ENCODE measurements at regions not wholly inside any gene's neighbourhood (a gene's known extent, or its start where the extent isn't known, plus 50 kb on each side); places are given as distances from the start of the nearest gene placed in this dataset.

DNA sequence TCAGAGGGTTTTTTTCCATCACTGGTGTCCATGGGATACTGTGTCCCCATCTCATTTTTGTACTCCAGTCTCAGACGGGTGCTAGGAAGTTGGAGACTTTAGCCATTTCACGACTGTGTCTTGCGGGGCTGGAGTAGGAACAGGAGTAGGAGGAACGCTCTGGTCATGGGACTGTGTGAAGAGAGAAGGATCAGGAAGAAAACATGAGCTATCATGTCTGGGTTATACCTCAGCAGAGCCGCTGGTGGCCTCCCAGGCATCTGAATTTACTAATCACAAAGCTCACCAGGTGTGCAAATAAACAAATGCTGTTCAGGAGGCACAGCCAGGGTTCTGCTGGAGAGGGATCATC lies 225.4 kb downstream of the SEC14L1 start:
- DNase-seq: no peak

DNA sequence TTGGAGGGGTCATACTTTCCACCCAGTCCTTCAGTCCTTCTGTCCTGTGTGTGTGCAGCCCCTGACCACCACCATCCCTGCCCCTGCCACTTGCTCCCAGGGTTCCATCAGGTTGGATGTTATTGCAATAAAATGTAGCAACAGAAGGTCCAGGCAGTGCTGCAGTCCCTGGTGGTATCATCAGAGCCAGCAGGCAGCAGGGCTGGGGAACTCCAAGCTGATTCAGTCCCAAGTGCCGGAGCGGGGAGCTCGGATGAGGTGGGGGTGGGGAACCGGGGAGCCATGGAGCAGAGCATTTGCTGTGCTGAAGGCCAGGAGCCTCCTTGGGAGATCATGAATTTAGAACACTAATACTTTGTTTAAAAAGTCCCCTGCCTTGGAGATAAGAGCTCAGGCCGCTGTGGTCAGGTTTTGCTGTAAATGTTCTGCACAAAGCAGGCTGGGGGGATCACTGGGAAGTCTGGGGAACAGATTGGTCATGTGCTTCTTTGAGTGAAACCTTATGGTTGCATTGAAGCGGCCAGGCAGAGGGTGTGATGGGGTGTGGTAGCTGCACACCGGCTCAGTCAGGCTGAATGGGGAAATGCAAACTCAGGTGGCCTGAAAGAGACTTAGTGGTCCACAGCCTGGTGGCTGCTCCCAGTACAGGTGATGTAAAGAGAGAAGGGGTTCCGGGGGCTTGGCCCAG lies 225.9 kb downstream of the SEC14L1 start:
- no peak for DNase-seq

DNA sequence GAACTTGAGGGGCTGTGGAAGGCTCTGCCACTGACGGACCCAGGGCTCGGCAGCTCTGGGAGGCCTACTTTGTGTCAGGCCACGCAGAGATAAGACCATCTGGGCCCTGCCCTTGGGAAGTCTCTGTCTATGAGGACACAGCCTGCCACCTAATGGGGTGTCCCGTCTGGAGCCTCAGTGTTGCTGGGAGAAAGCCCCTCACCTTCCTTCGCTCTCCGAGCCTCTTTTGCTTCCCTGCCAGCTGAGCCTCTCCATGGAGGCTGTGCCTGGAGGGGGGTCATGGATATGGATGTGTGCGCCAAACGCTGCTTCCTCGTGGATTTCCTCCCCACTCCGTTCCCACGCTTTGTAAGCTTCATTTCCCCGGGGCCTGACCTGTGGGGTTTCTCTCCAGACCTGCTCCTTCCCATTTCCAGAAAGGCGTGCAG lies 228.8 kb downstream of the SEC14L1 start:
- DNase-seq: no peak

DNA sequence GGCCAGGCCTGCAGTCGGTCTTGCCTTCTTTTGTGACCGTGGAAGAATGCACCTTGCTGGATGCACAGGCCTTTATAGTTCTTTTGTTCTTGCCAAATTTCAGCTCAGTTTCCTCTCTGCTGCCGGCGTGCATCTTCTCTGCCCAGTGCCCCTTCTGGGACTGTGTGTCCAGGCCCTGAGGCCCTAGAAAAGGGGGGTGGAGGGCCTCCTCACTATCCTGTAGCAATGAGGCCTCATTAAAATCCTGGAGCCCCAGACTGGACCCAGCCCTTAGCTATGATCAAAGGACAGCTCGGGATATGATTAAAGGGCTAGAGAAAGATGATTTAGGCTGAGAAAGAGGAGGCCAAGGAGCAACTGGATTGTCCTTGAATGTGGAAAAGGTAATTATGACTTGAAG lies 229.8 kb downstream of the SEC14L1 start:
- no peak for DNase-seq

DNA sequence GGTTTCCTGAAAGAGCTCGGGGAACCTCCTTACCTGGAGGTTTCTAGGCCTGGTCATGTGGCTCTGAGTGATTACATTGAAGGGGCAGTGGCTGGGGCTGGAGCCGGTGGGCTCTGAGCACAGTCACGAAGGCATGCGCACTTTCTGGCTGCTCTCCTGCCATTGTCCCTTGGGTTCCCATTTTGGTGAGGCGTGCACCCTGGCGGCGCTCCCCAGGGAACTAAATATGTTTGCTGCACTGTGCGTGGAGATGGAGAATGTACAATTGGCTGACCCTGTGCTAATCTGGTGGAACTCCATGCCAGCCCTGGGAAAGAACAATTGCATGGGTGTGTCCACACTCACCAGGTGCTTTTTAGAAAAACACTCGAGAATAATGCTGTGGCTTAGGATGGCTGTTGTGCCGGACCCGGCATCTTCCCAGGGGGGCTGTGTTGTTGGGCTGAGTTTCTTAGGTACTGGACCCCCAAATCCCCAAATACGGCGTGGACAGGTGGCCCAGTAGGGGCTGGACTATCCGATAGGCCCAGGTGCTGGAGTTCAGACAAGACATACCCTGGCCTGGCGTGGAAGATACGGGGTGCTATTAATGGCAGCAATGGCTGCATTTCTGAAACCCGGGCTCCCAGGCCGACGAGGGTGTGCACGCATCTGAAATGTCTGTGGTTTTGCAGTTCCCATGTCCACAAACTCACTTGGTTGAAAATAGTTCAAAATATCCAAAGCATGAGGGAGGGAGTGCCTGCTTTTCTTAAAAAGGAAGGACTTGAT lies 230.5 kb downstream of the SEC14L1 start:
- DNase-seq: no peak

DNA sequence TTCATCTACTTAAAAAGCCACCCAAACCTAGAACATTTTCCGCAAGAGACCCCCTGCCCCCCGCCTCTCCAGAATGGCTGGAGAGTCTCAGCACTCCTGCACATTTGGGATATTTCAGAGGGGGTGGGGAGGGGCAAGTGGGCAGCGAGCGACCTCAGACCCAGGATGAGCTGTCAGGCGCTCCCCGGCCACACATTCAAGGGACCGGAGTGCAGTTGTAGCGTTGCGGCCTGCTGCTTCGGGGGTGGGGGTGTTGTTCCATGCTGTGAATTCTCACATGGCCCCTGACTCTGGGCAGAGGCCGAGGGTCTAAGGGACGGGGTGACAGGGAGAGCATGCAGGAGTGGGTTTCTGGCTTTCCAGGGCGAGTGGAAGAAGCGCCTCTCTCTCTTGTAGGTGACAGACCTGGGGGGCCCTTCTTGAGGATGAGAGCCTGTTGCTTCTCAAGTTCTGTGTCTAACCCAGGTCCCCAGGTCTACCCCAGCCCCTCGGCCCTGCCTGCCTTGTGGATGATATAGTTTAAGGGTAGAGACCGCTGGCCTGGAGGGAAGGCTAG lies 231.2 kb downstream of the SEC14L1 start:
- no peak for DNase-seq

DNA sequence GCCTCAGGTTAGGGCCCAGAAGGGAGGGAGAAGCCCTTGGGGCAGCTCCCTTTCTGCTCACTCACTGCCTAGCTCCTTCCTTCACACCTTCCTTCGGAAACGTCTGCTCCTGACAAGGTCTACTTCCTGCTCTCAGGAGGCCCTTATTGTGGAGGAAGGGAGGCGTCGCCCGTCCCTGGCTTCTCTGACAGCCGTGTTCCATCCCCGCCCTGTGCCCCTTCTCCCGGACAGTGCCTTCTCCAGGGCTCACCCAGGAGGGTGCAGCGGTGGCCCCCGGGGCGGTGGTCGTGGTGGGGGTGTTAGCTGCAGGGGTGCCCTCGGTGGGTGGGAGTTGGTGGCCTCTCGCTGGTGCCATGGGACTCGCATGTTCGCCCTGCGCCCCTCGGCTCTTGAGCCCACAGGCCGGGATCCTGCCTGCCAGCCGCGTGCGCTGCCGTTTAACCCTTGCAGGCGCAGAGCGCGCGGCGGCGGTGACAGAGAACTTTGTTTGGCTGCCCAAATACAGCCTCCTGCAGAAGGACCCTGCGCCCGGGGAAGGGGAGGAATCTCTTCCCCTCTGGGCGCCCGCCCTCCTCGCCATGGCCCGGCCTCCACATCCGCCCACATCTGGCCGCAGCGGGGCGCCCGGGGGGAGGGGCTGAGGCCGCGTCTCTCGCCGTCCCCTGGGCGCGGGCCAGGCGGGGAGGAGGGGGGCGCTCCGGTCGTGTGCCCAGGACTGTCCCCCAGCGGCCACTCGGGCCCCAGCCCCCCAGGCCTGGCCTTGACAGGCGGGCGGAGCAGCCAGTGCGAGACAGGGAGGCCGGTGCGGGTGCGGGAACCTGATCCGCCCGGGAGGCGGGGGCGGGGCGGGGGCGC lies 231.9 kb downstream of the SEC14L1 start:
- DNase-seq: peak; percentile 71

DNA sequence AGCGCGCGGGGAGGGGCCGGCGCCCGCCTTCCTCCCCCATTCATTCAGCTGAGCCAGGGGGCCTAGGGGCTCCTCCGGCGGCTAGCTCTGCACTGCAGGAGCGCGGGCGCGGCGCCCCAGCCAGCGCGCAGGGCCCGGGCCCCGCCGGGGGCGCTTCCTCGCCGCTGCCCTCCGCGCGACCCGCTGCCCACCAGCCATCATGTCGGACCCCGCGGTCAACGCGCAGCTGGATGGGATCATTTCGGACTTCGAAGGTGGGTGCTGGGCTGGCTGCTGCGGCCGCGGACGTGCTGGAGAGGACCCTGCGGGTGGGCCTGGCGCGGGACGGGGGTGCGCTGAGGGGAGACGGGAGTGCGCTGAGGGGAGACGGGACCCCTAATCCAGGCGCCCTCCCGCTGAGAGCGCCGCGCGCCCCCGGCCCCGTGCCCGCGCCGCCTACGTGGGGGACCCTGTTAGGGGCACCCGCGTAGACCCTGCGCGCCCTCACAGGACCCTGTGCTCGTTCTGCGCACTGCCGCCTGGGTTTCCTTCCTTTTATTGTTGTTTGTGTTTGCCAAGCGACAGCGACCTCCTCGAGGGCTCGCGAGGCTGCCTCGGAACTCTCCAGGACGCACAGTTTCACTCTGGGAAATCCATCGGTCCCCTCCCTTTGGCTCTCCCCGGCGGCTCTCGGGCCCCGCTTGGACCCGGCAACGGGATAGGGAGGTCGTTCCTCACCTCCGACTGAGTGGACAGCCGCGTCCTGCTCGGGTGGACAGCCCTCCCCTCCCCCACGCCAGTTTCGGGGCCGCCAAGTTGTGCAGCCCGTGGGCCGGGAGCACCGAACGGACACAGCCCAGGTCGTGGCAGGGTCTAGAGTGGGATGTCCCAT lies 232.8 kb downstream of the SEC14L1 start:
- no peak for DNase-seq

DNA sequence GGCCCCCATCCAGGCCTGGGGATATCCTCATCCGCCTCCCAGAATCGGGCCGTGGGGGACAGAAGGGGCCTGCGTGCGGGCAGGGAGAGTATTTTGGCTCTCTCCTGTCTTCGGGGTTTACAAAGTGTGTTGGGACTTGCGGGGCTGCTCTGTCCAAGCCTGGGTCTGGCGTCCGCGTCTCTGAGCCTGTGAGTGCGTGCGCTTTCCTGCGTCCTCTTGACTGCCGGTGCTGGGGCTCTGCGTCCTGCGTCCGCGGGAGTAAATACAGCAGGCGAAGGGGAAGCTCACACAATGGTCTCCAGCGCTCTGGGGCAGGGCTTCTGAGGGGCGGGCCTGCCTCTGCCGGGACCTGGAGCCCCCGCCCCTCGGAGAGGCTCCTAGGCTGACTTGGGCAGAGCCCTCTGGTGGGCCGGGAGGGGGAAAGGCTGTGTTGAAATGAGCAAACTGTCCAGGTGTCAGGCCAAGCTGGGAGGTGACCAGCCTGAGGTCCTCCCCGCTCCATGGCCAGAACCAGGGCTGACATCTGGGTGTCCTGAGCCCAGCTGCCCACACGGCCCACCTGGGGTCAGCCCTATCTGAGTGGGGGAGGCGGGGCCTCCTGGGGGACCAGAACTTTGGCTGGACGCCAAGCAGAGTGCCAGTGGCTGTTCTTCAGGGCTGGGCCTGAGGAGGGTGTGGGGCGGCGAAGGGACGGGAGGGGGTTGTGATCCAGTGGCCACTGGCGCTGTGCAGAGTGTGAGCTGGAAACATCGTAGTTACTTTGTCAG lies 233.6 kb downstream of the SEC14L1 start:
- DNase-seq: peak; percentile 71

DNA sequence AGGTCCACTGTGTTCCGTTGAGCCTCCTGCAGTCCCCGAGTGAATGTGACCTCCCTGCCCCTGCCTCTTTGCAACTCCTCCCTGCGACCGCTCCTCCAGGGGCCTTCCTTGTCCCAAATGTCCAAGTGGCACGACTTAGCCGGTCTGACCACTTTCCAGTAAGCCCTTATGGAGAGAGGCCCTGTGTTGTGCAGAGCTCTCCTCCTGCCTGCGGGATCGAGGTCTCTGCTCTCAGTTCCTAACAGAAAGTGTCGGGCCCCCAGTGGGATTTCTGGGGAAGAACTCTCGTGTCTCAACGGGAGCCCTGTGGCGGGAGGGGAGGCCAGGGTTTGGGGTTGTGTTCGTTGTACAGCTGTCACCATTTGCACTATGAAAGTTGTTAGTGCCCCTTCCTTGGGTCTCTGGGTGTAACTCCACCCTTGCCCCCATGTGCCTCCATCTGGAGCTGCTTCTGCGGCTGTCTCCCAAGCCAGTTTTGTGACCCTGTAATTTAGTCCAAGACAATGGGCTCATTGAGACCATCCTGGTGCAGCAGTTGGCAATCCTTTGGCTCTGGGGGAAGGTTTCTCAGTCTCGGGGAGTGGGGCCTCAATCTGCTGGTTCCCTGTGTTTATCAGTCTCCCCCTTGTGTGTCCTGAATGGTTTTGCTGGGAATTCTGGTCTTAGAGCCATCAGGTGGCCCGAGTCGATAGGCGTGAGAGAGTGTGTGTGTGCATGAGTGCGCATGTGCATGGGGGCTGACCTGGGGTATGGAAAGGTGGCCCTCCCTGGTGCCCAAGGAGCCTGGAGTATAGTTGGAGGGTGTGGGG lies 234.5 kb downstream of the SEC14L1 start:
- DNase-seq: no peak

DNA sequence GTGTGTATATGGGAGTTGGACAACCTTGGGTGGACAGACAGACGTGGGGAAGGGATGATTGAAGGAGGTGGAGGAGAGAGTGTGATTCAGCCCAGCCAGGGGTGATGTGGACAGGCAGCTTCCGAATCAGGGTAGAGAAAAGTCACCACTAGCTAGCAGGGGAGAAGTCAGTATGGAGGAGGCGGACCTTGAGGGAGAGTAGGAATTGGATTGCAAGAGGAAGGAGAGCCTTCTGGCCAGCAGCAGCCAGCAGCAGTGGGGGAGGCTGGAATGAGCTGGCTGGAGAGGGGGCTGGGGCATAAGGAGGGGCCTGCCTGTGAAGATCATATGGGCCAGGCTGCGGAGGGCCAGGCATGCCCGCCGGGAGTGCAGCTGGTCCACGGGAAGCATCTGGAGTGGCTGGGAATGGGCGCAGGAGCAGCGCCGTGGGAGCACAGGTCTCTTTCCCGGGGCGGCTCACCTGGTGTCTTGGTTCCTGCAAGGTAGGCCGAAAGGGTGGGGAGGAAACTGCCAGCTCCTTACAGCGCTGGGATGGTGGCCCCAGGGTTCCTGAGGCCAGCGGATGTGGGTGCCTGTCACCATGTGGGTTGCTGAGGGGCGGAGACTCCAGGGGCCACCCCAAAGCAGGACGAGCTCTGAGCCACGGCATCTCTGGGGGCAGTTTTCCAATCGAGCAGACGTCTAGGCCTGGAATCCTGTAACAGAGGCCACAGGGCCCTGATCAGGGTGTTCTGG lies 235.3 kb downstream of the SEC14L1 start:
- DNase-seq: no peak

DNA sequence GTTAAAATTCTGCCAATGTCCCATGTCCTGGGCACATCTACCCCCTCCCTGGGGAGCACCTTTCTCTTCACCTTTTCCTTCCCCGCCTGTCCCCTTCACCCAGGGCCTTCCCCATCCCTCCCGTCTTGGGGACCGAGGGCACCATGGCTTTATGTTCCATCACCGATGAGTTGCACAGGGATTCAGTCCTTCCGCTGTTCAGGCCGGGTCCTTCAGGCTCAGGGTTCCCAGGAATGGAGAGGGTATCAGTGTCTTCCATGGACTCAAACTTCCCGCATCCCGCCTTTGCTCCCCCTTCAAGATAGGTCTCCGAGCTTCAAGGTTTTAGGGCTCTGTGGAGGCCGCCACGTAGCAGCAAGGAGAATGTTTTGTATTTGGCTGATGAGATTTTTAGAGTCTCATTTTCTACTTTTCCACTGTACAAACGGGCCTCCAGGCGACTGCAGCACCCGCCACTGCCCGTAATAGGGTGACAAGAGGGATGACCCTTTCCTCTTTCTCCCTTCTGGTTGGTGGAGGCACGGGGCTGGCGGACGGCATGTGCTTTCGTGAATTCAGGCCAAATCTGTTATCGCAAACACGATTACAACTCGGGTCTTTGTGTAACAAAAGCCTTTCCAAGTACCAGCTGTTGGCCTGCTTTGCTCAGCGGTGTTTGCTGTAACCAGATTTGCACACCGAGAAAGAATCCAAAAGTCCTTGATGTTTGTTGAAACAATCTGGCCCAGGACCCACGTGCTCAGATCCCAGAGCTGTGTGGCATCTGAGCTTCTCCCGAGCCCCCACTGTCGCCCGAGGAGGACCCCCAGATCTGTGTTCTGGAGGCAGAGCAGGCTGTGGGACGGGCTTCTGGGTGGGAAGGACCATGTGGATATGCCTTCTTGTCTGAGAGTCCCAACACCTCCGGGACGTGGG lies 236.3 kb downstream of the SEC14L1 start:
- no peak for DNase-seq

DNA sequence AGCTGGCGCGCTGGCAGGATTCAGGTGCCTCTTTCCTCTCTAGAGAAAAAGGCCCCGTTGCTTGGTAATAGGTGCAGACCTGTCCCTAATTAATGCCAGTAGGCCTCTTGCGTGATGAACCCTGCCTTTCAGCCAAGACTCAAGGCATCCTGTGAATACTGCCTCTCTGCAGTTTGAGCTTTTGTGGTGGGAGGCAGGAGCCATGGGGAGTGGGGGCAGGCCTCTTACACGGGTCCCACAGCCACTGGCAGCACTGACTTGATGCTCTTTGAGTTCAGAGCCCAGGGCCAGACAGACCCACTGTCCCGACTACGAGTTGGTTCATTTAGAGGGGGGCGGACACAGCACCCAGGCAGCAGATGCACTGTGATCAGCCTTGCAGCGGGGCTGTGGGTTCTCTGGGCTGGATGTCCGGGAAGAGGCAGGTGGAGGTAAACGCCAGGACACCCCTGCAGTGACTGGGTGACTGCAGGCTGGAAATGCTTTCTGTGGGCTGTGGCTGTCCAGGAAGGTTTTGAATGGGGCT lies 237.0 kb downstream of the SEC14L1 start:
- DNase-seq: no peak

DNA sequence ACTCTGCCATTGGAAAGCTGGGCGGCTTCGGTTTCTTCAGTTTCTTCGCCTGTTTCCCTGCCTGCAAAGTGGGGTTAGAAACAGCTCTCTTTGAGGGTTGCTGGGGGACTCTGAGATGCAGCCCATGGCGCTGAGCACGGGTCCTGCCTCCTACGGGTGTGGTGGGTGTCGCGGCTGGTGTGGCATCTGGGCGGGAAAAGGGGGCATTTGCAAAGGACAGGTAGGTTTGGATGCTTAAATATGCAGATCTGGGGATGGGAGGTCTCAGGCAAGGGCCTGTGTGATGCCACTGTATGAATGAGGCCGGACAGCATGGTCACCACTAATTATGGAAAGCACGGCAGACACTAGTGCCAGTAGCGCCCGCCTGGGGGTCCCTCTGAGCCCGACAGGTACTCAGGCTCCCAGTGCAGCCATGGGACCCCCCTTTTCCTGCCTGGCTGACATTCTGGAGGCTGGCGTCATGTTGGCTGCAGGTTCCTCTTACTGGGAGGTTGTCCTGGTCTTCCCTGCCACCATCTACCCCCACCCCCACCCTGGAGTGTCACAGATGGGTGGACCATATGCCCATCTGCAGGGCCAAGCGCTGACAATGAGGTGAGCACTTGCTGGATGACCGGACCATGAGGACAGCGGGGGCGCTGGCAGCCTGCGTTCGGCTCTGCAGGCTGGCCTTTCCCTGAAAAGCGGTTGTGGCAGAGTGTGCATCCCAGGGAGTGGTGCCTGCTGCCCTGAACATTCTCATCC lies 237.7 kb downstream of the SEC14L1 start:
- no peak for DNase-seq

DNA sequence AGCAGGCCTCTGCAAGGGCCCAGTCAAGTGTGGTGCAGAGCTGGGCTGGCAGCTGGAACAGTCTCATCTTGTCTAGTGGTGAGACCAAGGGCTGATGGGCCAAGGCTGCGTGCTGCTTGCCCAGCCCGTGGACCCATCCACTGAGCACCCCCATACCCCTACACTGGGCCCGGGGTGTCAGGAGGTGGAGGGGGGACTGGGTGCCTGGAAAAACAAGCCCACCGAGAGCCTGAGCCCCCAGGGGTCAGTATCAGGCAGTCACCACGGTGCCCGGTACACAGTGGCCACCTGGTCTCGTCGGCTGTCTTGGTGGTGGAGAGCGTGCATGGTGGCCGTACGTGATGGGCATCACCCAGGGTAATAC lies 238.3 kb downstream of the SEC14L1 start:
- no peak for DNase-seq

DNA sequence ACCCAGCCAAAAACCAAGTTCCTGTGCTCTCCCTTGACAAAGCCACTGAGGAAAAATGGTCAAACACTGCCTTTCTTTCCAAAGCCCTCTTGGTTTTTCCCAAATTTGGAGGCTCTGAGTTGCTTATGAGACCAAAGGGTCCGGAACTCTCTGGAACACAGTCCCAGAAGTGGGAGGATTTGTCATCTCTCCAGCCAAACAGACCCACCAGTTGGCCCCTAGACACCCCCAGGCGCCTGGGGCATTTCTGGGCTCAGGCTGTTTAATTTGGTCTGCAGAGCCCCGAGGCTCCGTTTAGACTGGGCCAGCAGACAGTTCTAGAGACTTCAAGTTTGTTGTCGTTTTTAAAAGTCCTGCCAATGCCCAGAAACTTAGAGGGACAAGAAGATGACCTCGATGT lies 239.1 kb downstream of the SEC14L1 start:
- no peak for DNase-seq

DNA sequence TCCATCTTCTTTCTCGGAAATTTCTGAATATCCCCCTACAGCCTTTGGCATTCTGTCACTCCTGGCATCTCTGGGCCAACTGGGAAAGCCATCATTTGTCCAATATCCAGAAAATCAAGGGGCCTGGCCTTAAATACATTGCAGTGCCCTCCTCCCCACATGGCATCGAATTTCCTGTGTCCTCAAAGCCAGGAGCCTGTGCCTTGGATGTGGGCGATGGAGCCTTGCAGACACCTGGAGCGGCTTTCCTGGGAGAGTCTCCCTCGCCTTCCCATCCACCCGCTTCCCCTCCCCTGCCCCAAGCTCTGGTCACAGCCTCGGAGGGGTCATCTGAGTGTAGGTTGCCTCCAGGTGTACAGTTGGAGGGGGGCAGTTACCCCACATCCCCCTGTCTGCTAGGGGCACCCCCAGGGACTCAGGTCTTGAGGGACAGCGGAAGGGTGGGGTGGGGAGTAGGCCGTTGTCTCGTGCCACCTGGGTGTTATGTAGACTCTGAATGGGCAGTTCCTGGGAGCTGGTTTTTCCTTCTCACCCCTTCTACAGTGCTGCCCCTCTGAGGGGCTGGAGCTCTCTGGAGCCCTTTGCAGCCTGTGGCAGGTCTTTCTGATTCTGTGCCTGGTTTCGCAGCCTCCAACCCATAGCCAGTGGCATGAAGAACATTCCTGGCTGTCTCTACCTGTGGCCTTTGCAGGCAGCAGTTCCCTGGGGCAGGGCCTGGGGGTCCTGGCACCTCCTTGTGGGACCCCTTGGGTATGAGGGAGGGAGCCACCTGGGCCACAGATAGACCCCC lies 239.8 kb downstream of the SEC14L1 start:
- DNase-seq: no peak
